Hematopoietic multipotent progenitor cell treated with erythropoietin and hydrocortisone succinate and interleukin-3 and kit ligand, for 4 days (in vitro differentiated cells): ENCODE measurements at regions not wholly inside any gene's neighbourhood (a gene's known extent, or its start where the extent isn't known, plus 50 kb on each side); places are given as distances from the start of the nearest gene placed in this dataset.
"Not testable (repeated sequence)": the region's sequence is repeated elsewhere in the genome, so short reads cannot be mapped to it uniquely, and the experiment has no call there.

Experiments used
- DNase-seq: peaks from one replicate; pipeline ENCODE4 v3.0.0-alpha.2; 2015

GRCh38 chr5:173667702-173668101, 51.3 kb upstream of the BOD1 start:
- DNase-seq = no peak

GRCh38 chr5:173668245-173668800, 51.9 kb upstream of the BOD1 start:
- DNase-seq = no peak

- no peak for DNase-seq
Measured at GRCh38 chr5:173668910-173669309, 52.5 kb upstream of the BOD1 start.

- no peak for DNase-seq
Measured at GRCh38 chr5:173669483-173669882, 53.0 kb upstream of the BOD1 start.

- DNase-seq = peak; percentile 35
Measured at GRCh38 chr5:173670130-173670651, 53.7 kb upstream of the BOD1 start.

GRCh38 chr5:173670791-173671120, 54.3 kb upstream of the BOD1 start:
- no peak for DNase-seq

- peak; percentile 60 for DNase-seq
Measured at GRCh38 chr5:173671121-173671949, 54.9 kb upstream of the BOD1 start.

GRCh38 chr5:173672166-173672565, 55.7 kb upstream of the BOD1 start:
- no peak for DNase-seq

GRCh38 chr5:173672891-173673290, 56.4 kb upstream of the BOD1 start:
- DNase-seq = no peak

GRCh38 chr5:173673295-173674101, 57.0 kb upstream of the BOD1 start:
- DNase-seq = no peak

- DNase-seq = no peak
Measured at GRCh38 chr5:173675287-173675996, 59.0 kb upstream of the BOD1 start.

GRCh38 chr5:173676375-173676774, 59.9 kb upstream of the BOD1 start:
- DNase-seq = no peak

- no peak for DNase-seq
Measured at GRCh38 chr5:173677125-173677672, 60.7 kb upstream of the BOD1 start.

- DNase-seq = no peak
Measured at GRCh38 chr5:173679909-173680630, 63.6 kb upstream of the BOD1 start.

GRCh38 chr5:173680660-173681242, 64.3 kb upstream of the BOD1 start:
- DNase-seq = no peak

- no peak for DNase-seq
Measured at GRCh38 chr5:173682313-173682712, 65.9 kb upstream of the BOD1 start.

GRCh38 chr5:173684535-173684934, 68.1 kb upstream of the BOD1 start:
- not testable (repeated sequence) for DNase-seq

- no peak for DNase-seq
Measured at GRCh38 chr5:173686950-173687349, 70.5 kb upstream of the BOD1 start.

- DNase-seq = no peak
Measured at GRCh38 chr5:173688703-173689102, 72.3 kb upstream of the BOD1 start.

- DNase-seq = no peak
Measured at GRCh38 chr5:173689171-173689736, 72.8 kb upstream of the BOD1 start.

- DNase-seq = peak; percentile 75
Measured at GRCh38 chr5:173689737-173690360, 73.4 kb upstream of the BOD1 start.
